ENCODE measurements at regions not wholly inside any gene's neighbourhood (a gene's known extent, or its start where the extent isn't known, plus 50 kb on each side); places are given as distances from the start of the nearest gene placed in this dataset.
"Not testable (repeated sequence)": the region's sequence is repeated elsewhere in the genome, so short reads cannot be mapped to it uniquely, and the experiment has no call there.

DNA sequence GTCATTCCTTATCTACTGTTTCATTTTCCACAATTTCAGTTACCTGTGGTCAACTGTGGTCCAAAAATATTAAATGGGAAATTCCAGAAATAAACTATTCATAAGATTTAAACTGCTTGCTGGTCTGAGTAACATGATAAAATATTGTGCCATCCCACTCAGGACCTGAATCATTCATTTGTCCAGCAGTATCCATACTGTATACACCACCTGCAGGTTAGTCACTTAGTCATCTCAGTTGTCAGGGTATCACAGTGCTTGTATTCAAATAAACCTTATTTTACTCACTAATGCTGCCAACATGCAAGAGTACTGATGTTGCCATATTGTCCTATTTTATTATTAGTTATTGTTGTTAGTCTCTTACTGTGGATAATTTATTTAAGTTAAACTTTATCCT is 139.7 kb downstream of the FBXO4 start:
- intact Hi-C loops (cut with DNase I) = no loop called here
- ATAC-seq (ENCODE audit: poor library complexity) (no peak), DNase-seq (no peak)

DNA sequence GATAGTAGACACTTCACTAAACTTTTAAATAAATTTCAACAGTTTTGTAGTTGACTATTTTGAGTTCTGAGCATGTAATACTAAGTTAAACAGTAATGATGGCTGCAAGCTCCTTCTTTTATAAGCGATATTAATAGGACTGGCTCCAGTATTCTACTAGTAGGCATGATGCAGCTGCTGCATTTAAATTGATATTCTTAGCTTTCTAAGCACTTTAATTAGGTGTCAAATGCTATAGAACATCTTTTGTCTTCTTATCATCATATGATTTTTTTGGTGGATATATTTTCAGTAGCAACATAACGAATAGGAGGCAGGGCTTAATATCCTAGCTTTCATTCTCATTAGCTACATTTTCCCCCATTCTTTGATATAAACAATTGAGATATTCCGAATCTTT is 141.1 kb downstream of the FBXO4 start:
- DNase-seq (no peak), ATAC-seq (ENCODE audit: poor library complexity) (no peak)
- intact Hi-C loops (cut with DNase I) = no loop called here

DNA sequence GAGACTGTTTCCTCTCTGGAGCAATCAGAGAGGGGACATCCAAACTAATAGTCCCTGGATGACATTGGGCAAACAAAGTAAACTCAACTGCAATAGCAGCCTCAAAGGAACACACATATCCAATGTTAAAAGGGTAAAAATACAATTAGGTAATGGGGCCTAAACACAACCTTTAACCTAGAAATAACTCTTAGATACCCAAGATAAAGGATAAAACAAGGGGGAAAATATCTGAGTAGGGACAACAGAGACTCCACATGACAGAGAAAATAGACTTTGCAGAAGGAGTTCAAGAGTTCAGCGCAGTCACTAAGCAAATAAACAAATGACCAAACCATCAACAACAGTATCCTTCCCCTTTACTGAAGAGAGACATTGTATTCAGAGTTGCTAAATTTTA is 149.3 kb downstream of the FBXO4 start:
- no peak for DNase-seq
- intact Hi-C loops (cut with DNase I) = no loop called here
- no peak for ATAC-seq (ENCODE audit: poor library complexity)

DNA sequence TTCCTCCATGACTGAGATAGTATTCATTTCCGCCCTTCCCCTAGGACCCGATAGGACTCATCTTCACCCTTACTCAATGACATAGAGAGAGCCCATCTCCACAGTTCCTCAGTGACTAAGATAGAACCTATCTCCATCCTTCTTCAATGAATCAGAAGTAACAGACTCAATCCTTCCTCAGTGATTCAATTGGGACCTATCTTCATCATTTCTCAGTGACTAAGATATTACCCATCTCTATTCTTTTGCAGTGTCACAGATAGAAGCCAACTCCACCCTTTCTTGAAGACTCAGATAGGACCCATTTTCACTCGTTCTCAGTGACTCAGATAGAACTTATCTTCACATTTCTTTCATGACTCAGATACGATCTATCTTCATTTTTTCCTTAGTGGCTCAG is 164.6 kb downstream of the FBXO4 start:
- DNase-seq (no peak), ATAC-seq (ENCODE audit: poor library complexity) (no peak)
- intact Hi-C loops (cut with DNase I) = no loop called here

DNA sequence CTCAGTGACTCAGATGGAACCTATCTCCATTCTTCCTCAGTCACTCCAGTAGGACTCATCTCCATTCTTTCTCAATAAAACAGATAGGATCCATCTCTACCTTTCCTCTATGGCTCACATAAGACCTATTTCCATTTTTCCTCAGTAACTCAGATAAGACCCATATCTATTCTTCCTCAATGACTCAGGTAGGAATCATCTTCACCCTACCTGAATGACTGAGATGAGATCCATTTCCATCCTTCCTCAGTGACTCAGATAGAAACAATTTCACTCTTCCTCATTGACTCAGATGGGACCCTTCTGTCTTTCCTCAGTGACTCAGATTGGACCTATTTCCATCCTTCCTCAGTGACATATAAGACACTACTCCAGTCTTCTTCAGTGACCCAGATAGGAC is 165.1 kb downstream of the FBXO4 start:
- no peak for DNase-seq

DNA sequence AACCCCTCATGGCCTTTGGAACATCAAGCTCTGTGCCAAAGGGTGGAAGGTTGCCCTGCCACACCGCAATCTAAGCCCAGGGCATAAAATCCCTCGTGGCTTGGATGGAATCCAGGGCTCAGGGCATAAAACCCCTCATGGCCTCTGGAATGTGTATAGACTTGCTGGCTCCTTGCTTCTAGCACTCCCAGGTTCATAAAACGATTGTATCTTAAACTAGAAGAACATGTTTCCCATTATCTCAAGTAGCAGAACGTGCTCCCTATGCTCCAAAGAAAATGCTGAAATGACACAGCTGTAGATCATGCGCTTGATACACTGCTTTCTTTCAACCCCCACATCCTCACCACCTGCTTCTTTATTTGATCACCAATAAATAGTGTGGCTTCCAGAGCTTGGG is 174.8 kb downstream of the FBXO4 start:
- ATAC-seq (ENCODE audit: poor library complexity); DNase-seq; intact Hi-C loops (cut with DNase I): not testable (repeated sequence)

More for the DNA sequence above, 165.1 kb downstream of the FBXO4 start:
- intact Hi-C loops (cut with DNase I) = no loop called here
- ATAC-seq (ENCODE audit: poor library complexity) = no peak

DNA sequence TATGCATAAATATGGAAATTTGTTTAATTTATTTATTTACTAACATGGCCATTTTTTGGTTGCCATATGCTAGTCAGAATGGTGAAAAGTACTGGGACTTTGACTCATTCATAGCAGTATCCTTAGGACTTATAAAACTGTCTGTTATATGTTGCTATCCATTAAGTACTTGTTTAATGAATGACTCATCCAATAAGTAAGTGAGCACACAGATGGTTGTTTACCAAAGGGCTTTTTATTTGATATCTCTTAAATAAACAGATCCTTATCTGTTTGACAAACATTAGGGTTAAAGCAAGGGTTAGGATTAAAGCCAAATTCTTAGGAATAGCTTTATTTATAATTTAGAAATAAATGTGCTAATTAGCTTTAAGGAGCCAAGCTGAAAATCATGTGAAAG is 183.4 kb downstream of the FBXO4 start:
- no peak for DNase-seq
- no peak for ATAC-seq (ENCODE audit: poor library complexity)
- intact Hi-C loops (cut with DNase I) = no loop called here

DNA sequence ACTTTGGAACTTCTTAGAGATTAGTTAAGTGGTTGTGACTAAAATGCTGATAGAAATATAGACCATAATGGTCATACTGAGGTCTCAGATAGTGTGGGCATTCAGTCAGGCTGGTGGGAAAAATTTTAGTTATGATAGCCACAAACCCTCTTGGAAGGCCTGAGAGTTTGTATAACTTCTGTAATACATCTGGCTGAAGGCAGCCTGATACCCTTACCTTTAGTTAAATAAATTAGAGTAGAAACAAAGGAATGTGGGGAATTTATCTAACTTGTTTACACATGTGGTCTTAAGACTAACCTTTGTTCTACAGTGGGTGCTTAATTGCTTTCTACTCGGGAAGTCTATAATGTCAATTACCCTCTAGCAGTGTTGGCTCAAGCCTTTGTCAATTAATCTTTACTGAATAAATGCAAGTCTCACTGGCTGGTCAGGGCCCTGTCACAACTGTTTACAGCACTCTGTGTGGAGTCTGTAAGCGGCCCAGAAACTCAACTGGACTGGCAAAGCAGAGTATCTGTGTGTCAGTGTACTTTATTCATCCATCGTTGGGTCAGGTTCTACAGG is 184.0 kb downstream of the FBXO4 start:
- ATAC-seq (ENCODE audit: poor library complexity) (no peak), DNase-seq (no peak)
- intact Hi-C loops (cut with DNase I) = no loop called here

DNA sequence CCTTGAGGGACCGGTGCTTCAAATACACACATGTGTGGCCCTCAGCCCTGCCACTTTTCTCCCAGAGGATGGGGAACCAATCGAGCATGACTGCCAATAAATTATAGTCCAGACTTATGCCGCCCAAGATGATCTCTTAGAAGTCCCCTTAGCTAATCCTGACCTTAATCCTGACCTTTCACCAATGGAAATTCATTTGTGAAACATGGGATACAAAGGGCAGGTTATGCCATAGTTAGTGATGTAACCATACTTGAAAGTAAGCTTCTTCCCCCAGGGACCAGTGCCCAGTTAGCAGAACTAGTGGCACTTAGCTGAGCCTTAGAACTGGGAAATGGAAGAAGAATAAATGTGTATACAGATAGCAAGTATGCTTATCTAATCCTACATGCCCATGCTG is 190.6 kb downstream of the FBXO4 start:
- ATAC-seq (ENCODE audit: poor library complexity); DNase-seq; intact Hi-C loops (cut with DNase I): not testable (repeated sequence)

DNA sequence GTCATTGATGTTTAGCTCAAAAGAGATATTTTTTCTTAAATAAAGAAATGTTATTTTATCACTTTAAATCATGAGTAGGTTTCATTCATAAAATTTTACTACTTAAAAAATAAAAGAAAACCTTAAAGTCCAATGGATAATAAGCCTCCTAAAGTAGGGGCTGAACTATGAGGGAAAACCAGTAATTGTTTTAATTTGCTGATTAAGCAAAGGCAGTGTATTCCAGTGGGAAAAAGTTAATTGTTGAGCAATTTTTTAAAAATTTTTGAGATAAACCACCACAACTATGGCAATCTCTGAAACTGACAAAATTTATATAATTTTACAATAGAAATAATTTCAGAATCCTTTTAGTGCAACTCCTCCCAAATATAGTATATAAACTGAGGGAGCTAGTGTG is 195.0 kb downstream of the FBXO4 start:
- no peak for ATAC-seq (ENCODE audit: poor library complexity)
- intact Hi-C loops (cut with DNase I) = no loop called here

DNA sequence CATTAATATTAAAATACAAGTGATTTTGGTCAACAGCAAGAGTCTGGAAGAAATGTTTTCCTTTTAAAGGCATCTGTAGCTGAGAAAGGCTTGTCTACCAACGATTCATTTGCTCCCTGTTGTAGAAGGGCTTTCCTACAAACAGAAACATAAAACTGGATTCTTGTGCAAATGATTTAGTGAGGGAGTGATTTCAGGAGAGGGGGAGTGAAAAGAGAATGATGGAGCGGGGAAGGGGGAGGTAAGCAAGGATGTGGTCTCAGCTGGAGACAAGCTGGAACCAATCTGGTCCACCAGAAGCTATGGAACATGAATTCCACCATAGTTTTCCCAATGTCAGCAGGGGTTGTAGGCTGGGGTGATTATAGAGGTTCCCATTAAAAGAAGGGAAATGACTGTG is 196.3 kb downstream of the FBXO4 start:
- DNase-seq (no peak), ATAC-seq (ENCODE audit: poor library complexity) (no peak)
- intact Hi-C loops (cut with DNase I) = no loop called here

More for the DNA sequence above, 195.0 kb downstream of the FBXO4 start:
- DNase-seq = no peak

DNA sequence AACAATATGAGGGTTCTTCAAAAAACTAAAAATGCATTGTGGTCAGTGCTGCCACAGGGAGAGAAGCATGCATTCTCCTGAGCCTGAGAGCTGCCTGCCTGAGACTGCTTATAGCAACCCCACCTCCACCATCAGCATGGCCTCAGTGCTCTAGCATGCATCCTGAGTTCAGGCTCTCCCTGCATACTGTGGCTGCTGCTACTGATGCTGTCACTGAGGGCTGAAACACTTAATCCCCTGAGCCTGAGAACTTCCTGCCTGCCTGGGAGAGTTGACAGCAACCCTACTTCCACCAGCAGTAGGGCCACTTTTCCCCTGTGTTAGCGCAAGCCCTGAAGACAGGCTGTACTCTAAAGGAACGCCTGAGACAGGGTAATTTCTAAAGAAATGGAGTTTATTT is 206.0 kb downstream of the FBXO4 start:
- DNase-seq (no peak), ATAC-seq (ENCODE audit: poor library complexity) (no peak)
- intact Hi-C loops (cut with DNase I) = no loop called here

DNA sequence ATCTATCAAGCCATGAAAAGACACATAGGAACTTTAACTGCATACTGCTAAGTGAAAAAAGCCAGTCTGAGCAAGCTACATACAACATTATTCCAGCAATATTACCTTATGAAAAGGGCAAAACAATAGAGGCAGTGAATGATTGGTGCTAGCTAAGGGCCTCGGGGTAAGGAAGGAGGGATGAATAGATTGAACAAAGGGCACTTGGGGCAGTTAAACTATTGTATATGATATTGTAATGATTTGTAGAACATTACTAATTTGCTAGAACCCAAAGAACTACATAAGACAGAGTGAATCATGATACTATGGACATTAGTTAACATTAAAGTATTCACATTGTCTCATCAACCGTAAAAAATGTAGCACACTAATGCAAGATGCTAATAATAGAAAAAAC is 218.3 kb downstream of the FBXO4 start:
- ATAC-seq (ENCODE audit: poor library complexity) (no peak), DNase-seq (no peak)
- intact Hi-C loops (cut with DNase I) = no loop called here

DNA sequence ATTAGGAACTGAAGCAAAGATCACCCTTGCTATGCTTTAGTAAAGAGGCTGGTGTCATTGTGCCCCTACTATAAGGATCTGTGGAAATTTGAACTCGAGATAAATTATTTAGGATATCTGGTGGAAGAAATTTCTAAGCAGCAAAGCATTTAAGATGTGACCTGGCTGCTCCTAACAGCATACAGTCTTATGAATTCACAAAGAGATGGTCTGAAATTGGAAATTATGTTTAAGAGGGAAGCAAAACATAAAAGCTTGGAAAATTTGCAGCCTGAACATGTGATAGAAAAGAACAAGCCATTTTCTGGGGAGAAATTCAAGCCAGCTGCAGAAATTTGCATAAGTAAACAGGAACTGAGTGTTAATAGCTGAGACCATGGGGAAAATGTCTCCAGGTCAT is 223.7 kb downstream of the FBXO4 start:
- ATAC-seq (ENCODE audit: poor library complexity) (no peak), DNase-seq (no peak)
- intact Hi-C loops (cut with DNase I) = no loop called here

DNA sequence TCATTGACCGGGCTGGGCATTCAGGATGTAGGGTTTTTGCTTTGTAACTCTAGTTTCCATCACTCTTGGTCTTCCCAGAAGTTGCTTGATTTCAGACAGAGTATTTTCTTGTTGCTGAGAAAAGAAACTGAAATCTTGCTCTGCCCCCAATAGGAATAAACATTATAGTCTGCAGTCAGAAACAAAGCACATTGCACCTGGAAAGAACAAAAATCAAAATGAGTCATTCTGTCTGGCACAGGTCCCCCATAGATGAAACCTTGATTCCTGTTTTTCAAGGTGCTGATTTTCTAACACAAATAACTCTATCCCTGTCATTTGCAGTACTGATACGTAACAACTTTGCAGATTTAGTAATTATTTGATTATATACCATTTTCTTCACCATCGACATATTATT is 232.1 kb downstream of the FBXO4 start:
- intact Hi-C loops (cut with DNase I) = no loop called here
- ATAC-seq (ENCODE audit: poor library complexity) (no peak), DNase-seq (no peak)

DNA sequence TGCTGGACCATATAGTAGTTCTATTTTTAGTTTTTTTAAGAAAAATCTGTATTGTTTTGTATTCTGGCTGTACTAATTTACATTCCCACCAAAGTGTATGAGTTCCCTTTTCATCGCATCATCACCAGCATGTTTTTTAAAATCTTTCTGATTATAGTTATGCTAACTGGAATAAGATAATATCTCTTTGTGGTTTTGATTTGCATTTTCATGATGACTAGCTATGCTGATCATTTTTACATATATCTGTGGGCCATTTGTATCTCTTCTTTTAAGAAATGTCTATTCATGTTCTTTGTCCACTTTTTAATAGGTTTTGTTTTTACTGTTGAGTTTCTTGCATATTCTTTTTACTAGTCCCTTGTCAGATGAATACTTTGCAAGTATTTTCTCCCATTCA is 238.0 kb downstream of the FBXO4 start:
- no peak for ATAC-seq (ENCODE audit: poor library complexity)
- intact Hi-C loops (cut with DNase I) = no loop called here
- DNase-seq = no peak

DNA sequence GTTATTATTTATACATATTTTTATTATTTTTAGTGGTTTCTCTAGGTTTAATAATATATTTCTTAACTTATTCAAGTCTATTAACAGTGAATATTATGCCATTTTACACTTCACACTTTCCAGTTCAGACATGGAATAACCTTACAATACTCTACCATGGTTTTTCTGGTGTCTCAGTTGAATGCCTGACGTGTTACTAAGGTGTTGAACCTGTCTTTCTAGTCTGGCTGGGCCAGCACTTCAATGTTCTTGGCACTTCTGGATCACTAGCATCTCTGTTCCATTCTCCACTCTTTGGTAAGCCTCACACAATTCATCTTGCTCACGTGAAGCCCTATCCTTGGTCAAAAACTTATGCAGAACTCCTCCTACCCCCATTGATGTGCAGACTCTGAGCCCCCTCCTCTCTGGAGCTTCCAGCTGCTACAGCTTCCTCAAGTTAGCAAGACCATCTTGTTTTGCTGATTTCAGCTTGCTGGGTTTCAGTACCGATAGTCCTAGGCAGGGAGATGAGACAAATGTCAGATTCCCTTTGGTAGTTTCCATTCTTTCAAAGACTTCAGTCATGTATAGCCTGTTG is 243.1 kb downstream of the FBXO4 start:
- ATAC-seq (ENCODE audit: poor library complexity) (no peak), DNase-seq (no peak)
- intact Hi-C loops (cut with DNase I) = no loop called here

DNA sequence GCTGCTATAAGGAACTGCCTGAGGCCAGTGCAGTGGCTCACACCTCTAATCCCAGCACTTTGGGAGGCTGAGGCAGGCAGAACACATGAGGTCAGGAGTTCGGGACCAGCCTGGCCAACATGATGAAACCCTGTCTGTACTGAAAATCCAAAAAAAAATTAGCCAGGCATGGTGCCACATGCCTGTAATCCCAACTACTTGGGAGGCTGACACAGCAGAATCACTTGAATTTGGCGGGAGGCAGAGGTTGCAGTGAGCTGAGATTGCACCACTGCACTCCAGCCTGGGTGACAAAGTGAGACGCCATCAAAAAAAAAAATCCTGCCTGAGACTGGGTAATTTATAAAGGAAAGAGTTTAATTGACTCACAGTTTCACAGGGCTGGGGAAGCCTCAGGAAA is 247.1 kb upstream of the GHR start:
- intact Hi-C loops (cut with DNase I); DNase-seq; ATAC-seq (ENCODE audit: poor library complexity): not testable (repeated sequence)

DNA sequence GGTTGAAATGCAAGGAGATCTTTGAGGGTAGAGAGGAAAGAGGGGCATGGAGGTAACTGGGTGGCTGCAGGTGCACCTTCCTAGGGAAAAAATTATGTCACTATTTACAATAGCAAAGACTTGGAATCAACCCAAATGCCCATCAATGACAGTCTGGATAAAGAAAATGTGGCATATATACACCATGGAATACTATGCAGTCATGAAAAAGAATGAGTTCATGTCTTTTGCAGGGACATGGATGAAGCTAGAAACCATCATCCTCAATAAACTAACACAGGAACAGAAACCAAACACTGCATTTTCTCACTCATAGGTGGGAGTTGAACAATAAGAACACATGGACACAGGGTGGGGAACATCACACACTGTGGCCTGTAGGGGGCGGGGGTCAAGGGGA is 243.4 kb upstream of the GHR start:
- intact Hi-C loops (cut with DNase I); ATAC-seq (ENCODE audit: poor library complexity); DNase-seq: not testable (repeated sequence)

DNA sequence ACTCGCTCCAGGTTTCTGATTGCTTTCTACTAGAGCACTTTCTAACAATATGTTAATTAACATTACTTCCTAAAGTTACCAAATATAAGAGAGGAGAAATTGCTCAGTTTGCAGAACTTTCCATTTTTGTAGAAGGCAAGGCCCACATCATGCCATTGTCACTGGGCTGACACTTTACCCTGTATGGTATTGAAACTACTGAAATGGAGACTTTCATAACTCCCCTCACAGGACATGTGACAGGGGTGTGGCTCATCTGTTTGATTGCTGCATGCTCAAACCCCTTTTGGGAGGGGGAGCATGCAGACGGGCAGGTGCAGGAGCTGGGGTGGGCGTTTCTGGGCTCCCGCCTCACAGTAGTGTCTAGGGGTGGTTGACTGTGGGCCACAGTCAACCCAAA is 206.3 kb upstream of the GHR start:
- intact Hi-C loops (cut with DNase I) = no loop called here
- ATAC-seq (ENCODE audit: poor library complexity) (no peak), DNase-seq (no peak)

DNA sequence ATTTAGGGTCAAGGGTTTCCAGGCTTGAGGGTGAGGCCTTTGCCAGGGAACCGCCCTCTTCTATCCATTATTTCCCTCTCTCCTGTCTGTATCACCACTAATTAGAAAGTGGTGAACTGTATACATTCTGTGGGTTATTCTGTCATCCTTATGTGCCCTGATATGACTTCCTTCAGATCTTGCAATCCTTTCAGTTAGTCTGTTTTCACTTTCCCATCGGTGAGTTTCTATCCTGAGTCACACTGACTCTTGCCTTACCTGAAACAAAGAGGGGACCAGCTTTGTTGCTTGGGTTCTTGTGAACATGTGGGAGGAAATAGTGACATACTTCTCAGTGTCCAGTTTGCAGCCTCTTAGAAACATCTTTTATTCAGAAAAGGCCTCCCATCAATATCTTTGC is 205.4 kb upstream of the GHR start:
- intact Hi-C loops (cut with DNase I) = no loop called here
- ATAC-seq (ENCODE audit: poor library complexity) (no peak), DNase-seq (no peak)

Data from Right ventricle myocardium superior (tissue), 1 donor.